ENCODE measurements at regions not wholly inside any gene's neighbourhood (a gene's known extent, or its start where the extent isn't known, plus 50 kb on each side); places are given as distances from the start of the nearest gene placed in this dataset.

- no peak for TF ChIP-seq CTCF (conservative IDR thresholded peaks at IDR 0.05; ENCODE audit: low read depth, low read length)
- Histone ChIP-seq H2AFZ (ENCODE audit: low read depth) (no peak overlapping the region), H3K4me1 (ENCODE audit: low read depth, poor library complexity, severe bottlenecking) (no peaks in the 10 kb centered on the region), H3K4me2 (no peak overlapping the region), H3K9ac (no peak overlapping the region), H3K79me2 (ENCODE audit: insufficient read depth, low read depth) (no peaks in the 10 kb centered on the region), H3K27me3 (ENCODE audit: insufficient read depth, low read depth) (no peaks in the 10 kb centered on the region), H3K4me3 (IDR thresholded peaks at IDR 0.05; ENCODE audit: insufficient read depth, low read depth, low read length) (no peak overlapping the region), H4K20me1 (ENCODE audit: insufficient read depth) (no peaks in the 10 kb centered on the region), H3K36me3 (ENCODE audit: insufficient read depth) (no peaks in the 10 kb centered on the region), H3K27ac (no peak overlapping the region)
These were observed 508.9 kb upstream of the JAG1 start for GRCh38 chr20:11182720-11183119.

GRCh38 chr20:11186301-11187008, 512.7 kb upstream of the JAG1 start:
- no peak overlapping the region for H3K9ac ChIP-seq
- H3K79me2 ChIP-seq (ENCODE audit: insufficient read depth, low read depth), result no peaks in the 10 kb centered on the region
- no peak overlapping the region for H3K4me2 ChIP-seq
- no peaks in the 10 kb centered on the region for H4K20me1 ChIP-seq (ENCODE audit: insufficient read depth)
- H2AFZ ChIP-seq (ENCODE audit: low read depth), result no peak overlapping the region
- H3K27ac ChIP-seq, result no peak overlapping the region
- TF ChIP-seq CTCF (conservative IDR thresholded peaks at IDR 0.05; ENCODE audit: low read depth, low read length), result no peak
- H3K27me3 ChIP-seq (ENCODE audit: insufficient read depth, low read depth), result no peaks in the 10 kb centered on the region
- no peaks in the 10 kb centered on the region for H3K4me1 ChIP-seq (ENCODE audit: low read depth, poor library complexity, severe bottlenecking)
- H3K36me3 ChIP-seq (ENCODE audit: insufficient read depth), result no peaks in the 10 kb centered on the region
- H3K4me3 ChIP-seq (IDR thresholded peaks at IDR 0.05; ENCODE audit: insufficient read depth, low read depth, low read length), result no peak overlapping the region

- Histone ChIP-seq H3K36me3 (ENCODE audit: insufficient read depth) (no peaks in the 10 kb centered on the region), H2AFZ (ENCODE audit: low read depth) (no peak overlapping the region), H3K4me3 (IDR thresholded peaks at IDR 0.05; ENCODE audit: insufficient read depth, low read depth, low read length) (no peak overlapping the region), H3K4me2 (no peak overlapping the region), H3K9ac (no peak overlapping the region), H3K27ac (no peak overlapping the region), H4K20me1 (ENCODE audit: insufficient read depth) (no peaks in the 10 kb centered on the region), H3K79me2 (ENCODE audit: insufficient read depth, low read depth) (no peaks in the 10 kb centered on the region), H3K4me1 (ENCODE audit: low read depth, poor library complexity, severe bottlenecking) (no peaks in the 10 kb centered on the region), H3K27me3 (ENCODE audit: insufficient read depth, low read depth) (no peaks in the 10 kb centered on the region)
- no peak for TF ChIP-seq CTCF (conservative IDR thresholded peaks at IDR 0.05; ENCODE audit: low read depth, low read length)
These were observed 515.2 kb upstream of the JAG1 start for GRCh38 chr20:11188843-11189603.

GRCh38 chr20:11190741-11191140, 516.9 kb upstream of the JAG1 start:
- Histone ChIP-seq H3K4me2 (no peak overlapping the region), H3K9ac (no peak overlapping the region), H3K27ac (no peak overlapping the region), H3K27me3 (ENCODE audit: insufficient read depth, low read depth) (no peaks in the 10 kb centered on the region), H3K79me2 (ENCODE audit: insufficient read depth, low read depth) (no peaks in the 10 kb centered on the region), H4K20me1 (ENCODE audit: insufficient read depth) (no peaks in the 10 kb centered on the region), H3K4me1 (ENCODE audit: low read depth, poor library complexity, severe bottlenecking) (no peaks in the 10 kb centered on the region), H2AFZ (ENCODE audit: low read depth) (no peak overlapping the region), H3K4me3 (IDR thresholded peaks at IDR 0.05; ENCODE audit: insufficient read depth, low read depth, low read length) (no peak overlapping the region), H3K36me3 (ENCODE audit: insufficient read depth) (no peaks in the 10 kb centered on the region)
- TF ChIP-seq CTCF (conservative IDR thresholded peaks at IDR 0.05; ENCODE audit: low read depth, low read length), result no peak

Measured in KMS-11 (cell line).